T-cell (primary cell): ENCODE measurements at regions not wholly inside any gene's neighbourhood (a gene's known extent, or its start where the extent isn't known, plus 50 kb on each side); places are given as distances from the start of the nearest gene placed in this dataset.

Experiments
- ATAC-seq, 4 experiments: fragments of 200-7000 bp in 3 of 4; fragments of 150-1000 bp in 1 of 4; cut with Tn5 transposase; replicated peaks in 1 of 4; 1 replicate in 3 of 4; 2 replicates in 1 of 4; pipeline ENCODE4 v1.10.0; 2021; ENCODE audit warnings: moderate library complexity in 3 of 4, mild to moderate bottlenecking in 2 of 4, moderate number of reproducible peaks in 1 of 4
- CTCF ChIA-PET, 2 donors: fragments of 300-600 bp; sonication (Branson Sonifier 250); formaldehyde crosslinking; loops; one replicate each; lab custom pipeline; 2022; ENCODE audit warnings: antibody characterized with exemption in 2 of 2; lab: Charles Lee
- POLR2A ChIA-PET, 2 donors: fragments of 300-600 bp; sonication (Branson Sonifier 250); formaldehyde crosslinking; loops; one replicate each; lab custom pipeline; 2022; ENCODE audit warnings: antibody characterized with exemption in 2 of 2; lab: Charles Lee
- DNase-seq, 35 experiments: peaks; one replicate each; pipeline versions ENCODE4 v3.0.0 to v3.0.0-alpha.2; 2013 to 2023
- H3K27ac ChIP-seq: one replicate; pipeline ENCODE4 v1.5.1; 2013; ENCODE audit warnings: low read length
- H3K27me3 ChIP-seq, 2 experiments: replicated peaks in 1 of 2; 1 replicate in 1 of 2; 2 replicates in 1 of 2; pipeline versions ENCODE4 v1.6.1 to v1.7.0; 2013; ENCODE audit warnings: low read length in 1 of 2, mixed read lengths in 1 of 2; ENCODE audit not compliant: control insufficient read depth in 2 of 2, insufficient read depth in 2 of 2; ENCODE audit errors: extremely low read depth in 1 of 2
- H3K36me3 ChIP-seq, 2 donors: 1 replicate in 1 of 2; 2 replicates in 1 of 2; pipeline versions ENCODE4 v1.6.1 to v1.7.0; 2013; ENCODE audit warnings: low read length in 1 of 2; ENCODE audit not compliant: control insufficient read depth in 2 of 2, insufficient read depth in 1 of 2; ENCODE audit errors: extremely low read depth in 1 of 2
- H3K4me1 ChIP-seq, 2 experiments: 1 replicate in 1 of 2; 2 replicates in 1 of 2; pipeline versions ENCODE4 v1.6.1 to v1.7.0; 2013; ENCODE audit warnings: low read length in 2 of 2, mixed read lengths in 1 of 2; ENCODE audit not compliant: insufficient read depth in 2 of 2, control insufficient read depth in 1 of 2; ENCODE audit errors: extremely low read depth in 1 of 2
- H3K4me3 ChIP-seq, 2 donors: 1 replicate in 1 of 2; 2 replicates in 1 of 2; pipeline versions ENCODE4 v1.5.1 to v1.7.0; 2013; ENCODE audit warnings: mild to moderate bottlenecking in 2 of 2, low read length in 1 of 2, moderate library complexity in 1 of 2; ENCODE audit not compliant: control insufficient read depth in 1 of 2; ENCODE audit errors: extremely low read depth in 1 of 2
- H3K9me3 ChIP-seq: 2 replicates; pipeline ENCODE4 v1.7.0; 2013
- H3K27ac Mint-ChIP-seq, 2 donors: one replicate each; pipeline ENCODE4 v1.8.0; 2020 to 2021; ENCODE audit warnings: mild to moderate bottlenecking in 2 of 2, mixed read lengths in 2 of 2
- H3K27me3 Mint-ChIP-seq, 2 donors: one replicate each; pipeline ENCODE4 v1.8.0; 2021 to 2022; ENCODE audit warnings: mixed read lengths in 2 of 2
- H3K36me3 Mint-ChIP-seq: one replicate; pipeline ENCODE4 v1.8.0; 2021; ENCODE audit warnings: mixed read lengths
- H3K4me1 Mint-ChIP-seq, 3 donors: one replicate each; pipeline ENCODE4 v1.8.0; 2020 to 2022; ENCODE audit warnings: mixed read lengths in 3 of 3, mild to moderate bottlenecking in 1 of 3
- H3K4me3 Mint-ChIP-seq, 3 donors: one replicate each; pipeline ENCODE4 v1.8.0; 2020 to 2022; ENCODE audit warnings: mild to moderate bottlenecking in 3 of 3, mixed read lengths in 3 of 3, moderate library complexity in 3 of 3
- H3K9me3 Mint-ChIP-seq, 3 donors: one replicate each; pipeline ENCODE4 v1.8.0; 2020 to 2022; ENCODE audit warnings: mixed read lengths in 3 of 3
- WGBS: methylation state at CpG from one replicate; pipeline ENCODE4 v1.1.5; 2013; ENCODE audit warnings: missing lambda C conversion rate; ENCODE audit not compliant: insufficient coverage; 5-methylcytosine and 5-hydroxymethylcytosine counted together

DNA sequence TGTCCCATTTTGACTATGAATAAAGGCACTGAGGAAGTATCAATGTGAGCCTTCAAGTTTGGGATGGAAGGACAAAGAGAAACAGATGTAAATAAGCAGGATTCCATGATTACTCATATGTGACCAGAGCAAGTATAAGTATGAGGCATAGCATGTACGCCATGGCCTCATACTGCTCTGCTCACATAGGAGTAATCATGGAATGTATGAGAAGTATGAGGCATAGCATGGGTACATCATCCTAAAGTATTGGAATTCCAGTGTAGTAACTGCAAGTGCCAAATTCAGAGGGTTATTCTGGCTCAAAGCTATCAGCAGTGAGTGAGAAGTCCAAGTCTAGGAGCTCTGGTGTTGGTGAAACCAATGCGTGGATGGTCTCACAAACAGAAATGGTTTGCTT lies 81.2 kb upstream of the WDR72 start:
- Histone ChIP-seq H3K27me3 (no peaks in the 10 kb centered on the region), H3K27ac (no peak overlapping the region), H3K36me3 (no peaks in the 10 kb centered on the region), H3K4me1 (no peaks in the 10 kb centered on the region), H3K9me3 (no peaks in the 10 kb centered on the region), H3K4me3 (no peak overlapping the region)
- POLR2A ChIA-PET: no interaction called here
- Mint-ChIP-seq H3K27ac (no peak overlapping the region), H3K36me3 (no peaks in the 10 kb centered on the region), H3K4me3 (no peak overlapping the region), H3K27me3 (no peaks in the 10 kb centered on the region), H3K9me3 (peaks cover 0 to 7% (median 0%) of the 10 kb centered on the region in 3 donors), H3K4me1 (no peaks in the 10 kb centered on the region)
- DNase-seq (no peak), ATAC-seq (no peak)
- 67% methylated on average over 1 of the region's 2 CpGs for WGBS
- CTCF ChIA-PET: no interaction called here

DNA sequence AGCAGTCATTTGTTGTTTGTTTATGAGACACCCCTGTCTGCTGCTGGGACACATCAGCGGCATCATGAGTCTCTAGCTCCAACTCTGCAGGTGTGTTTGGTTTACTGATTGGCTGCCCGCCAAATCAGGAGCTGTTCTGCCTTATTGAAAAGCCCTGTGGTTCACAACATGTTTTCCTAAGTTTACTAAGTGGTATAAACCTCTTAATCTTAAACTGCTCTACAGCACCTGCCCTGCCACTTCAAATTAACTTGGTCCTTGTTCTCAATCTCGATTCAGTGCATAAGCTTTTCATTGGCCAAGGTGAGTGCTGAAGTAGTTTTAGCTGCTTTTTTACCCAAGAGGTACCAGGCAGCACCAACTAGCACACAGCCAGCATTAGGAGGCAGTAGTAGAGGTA lies 77.8 kb upstream of the WDR72 start:
- Mint-ChIP-seq H3K27me3 (peaks cover 0 to 3% of the 10 kb centered on the region in 2 donors), H3K27ac (no peak overlapping the region), H3K9me3 (no peaks in the 10 kb centered on the region), H3K4me1 (no peaks in the 10 kb centered on the region), H3K36me3 (no peaks in the 10 kb centered on the region), H3K4me3 (no peak overlapping the region)
- Histone ChIP-seq H3K27me3 (no peaks in the 10 kb centered on the region), H3K4me1 (no peaks in the 10 kb centered on the region), H3K36me3 (no peaks in the 10 kb centered on the region), H3K4me3 (no peak overlapping the region), H3K27ac (no peak overlapping the region), H3K9me3 (no peaks in the 10 kb centered on the region)
- WGBS: 76% methylated on average over 2 of the region's 3 CpGs
- ChIA-PET POLR2A (no interaction called here), CTCF (no interaction called here)
- peak in 1 of 35 experiments; percentile 0 for DNase-seq
- no peak for ATAC-seq

DNA sequence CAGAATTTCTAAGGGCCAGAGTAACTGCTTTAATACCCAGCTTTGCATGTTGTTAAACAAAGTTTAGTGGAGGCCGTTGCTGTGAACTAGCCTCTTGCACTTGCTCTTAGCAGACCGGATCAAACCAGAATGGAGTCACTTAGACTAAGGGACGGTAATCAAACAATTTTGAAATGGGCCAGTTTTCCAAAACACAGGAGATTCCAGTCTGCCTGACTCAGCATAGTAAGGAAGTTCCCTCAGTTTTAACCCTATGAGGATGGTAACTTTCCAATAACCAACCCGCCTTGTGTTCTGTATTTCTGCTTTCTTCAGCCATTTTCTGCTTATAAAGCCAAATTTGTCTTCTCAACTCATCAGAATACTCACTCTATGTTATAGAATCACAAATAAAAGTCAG lies 77.2 kb upstream of the WDR72 start:
- H3K27ac Mint-ChIP-seq: no peak overlapping the region
- POLR2A ChIA-PET: no interaction called here

DNA sequence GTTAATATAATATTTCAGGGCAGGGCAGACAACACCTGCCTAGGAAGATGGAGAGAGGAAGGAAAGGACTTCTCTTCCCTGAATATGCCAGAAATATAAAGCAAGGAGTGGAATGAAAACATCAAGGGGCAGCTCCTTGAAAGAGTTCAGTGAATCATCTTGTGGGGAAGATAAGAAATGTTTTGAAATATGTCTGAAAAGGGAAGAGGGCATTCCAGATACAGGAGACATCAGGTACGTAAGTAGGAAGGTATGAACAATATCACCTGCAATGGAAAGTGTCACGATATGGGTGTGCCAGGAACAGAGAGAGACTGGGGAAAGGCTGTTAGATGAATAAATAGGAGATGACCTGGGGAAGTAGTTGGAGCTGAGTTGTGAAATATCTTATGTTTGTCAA lies 75.8 kb upstream of the WDR72 start:
- H3K27ac Mint-ChIP-seq: no peak overlapping the region
- ATAC-seq (no peak), DNase-seq (no peak)
- peaks cover 0 to 8% of the 10 kb centered on the region in 2 donors for H3K27me3 Mint-ChIP-seq
- ChIA-PET CTCF (no interaction called here), POLR2A (no interaction called here)
- H3K4me3 Mint-ChIP-seq: no peak overlapping the region
- Histone ChIP-seq H3K27me3 (no peaks in the 10 kb centered on the region), H3K4me1 (no peaks in the 10 kb centered on the region), H3K36me3 (no peaks in the 10 kb centered on the region), H3K9me3 (no peaks in the 10 kb centered on the region), H3K4me3 (no peak overlapping the region), H3K27ac (no peak overlapping the region)
- H3K36me3 Mint-ChIP-seq: no peaks in the 10 kb centered on the region
- H3K4me1 Mint-ChIP-seq: no peaks in the 10 kb centered on the region
- H3K9me3 Mint-ChIP-seq: peaks cover 0 to 4% (median 0%) of the 10 kb centered on the region in 3 donors
- 75% methylated on average over 2 of the region's 2 CpGs for WGBS

More for the DNA sequence above, 77.2 kb upstream of the WDR72 start:
- no peak overlapping the region for H3K4me3 Mint-ChIP-seq
- DNase-seq (no peak), ATAC-seq (no peak)
- no peaks in the 10 kb centered on the region for H3K36me3 ChIP-seq
- H3K4me3 ChIP-seq: no peak overlapping the region
- H3K27me3 ChIP-seq: no peaks in the 10 kb centered on the region
- H3K27me3 Mint-ChIP-seq: peaks cover 0 to 3% of the 10 kb centered on the region in 2 donors
- no peak overlapping the region for H3K27ac ChIP-seq
- CTCF ChIA-PET: no interaction called here
- no peaks in the 10 kb centered on the region for H3K9me3 ChIP-seq
- H3K9me3 Mint-ChIP-seq: no peaks in the 10 kb centered on the region
- no peaks in the 10 kb centered on the region for H3K36me3 Mint-ChIP-seq
- H3K4me1 ChIP-seq: no peaks in the 10 kb centered on the region
- no peaks in the 10 kb centered on the region for H3K4me1 Mint-ChIP-seq
- WGBS: 33% methylated on average over 3 of the region's 4 CpGs

- peaks cover 0 to 4% (median 0%) of the 10 kb centered on the region in 3 donors for H3K9me3 Mint-ChIP-seq
- CTCF ChIA-PET: no interaction called here
Measured at GRCh38 chr15:53834214-53834613, 74.8 kb upstream of the WDR72 start.

GRCh38 chr15:53833134-53833624 lies 73.7 kb upstream of the WDR72 start:
- Mint-ChIP-seq H3K36me3 (no peaks in the 10 kb centered on the region), H3K9me3 (peaks cover 0 to 8% (median 0%) of the 10 kb centered on the region in 3 donors), H3K27ac (no peak overlapping the region), H3K27me3 (peaks cover 0 to 8% of the 10 kb centered on the region in 2 donors), H3K4me1 (no peaks in the 10 kb centered on the region), H3K4me3 (no peak overlapping the region)
- ATAC-seq (no peak), DNase-seq (no peak)
- no CpG with 5 or more reads among the region's 4 CpGs for WGBS
- POLR2A ChIA-PET: no interaction called here
- Histone ChIP-seq H3K9me3 (no peaks in the 10 kb centered on the region), H3K4me1 (no peaks in the 10 kb centered on the region), H3K27ac (no peak overlapping the region), H3K27me3 (no peaks in the 10 kb centered on the region), H3K4me3 (no peak overlapping the region), H3K36me3 (no peaks in the 10 kb centered on the region)
- CTCF ChIA-PET: no interaction called here

More at GRCh38 chr15:53834214-53834613, 74.8 kb upstream of the WDR72 start:
- DNase-seq: no peak
- Histone ChIP-seq H3K9me3 (no peaks in the 10 kb centered on the region), H3K4me1 (no peaks in the 10 kb centered on the region), H3K27ac (no peak overlapping the region), H3K4me3 (no peak overlapping the region), H3K27me3 (no peaks in the 10 kb centered on the region), H3K36me3 (no peaks in the 10 kb centered on the region)
- ATAC-seq: no peak
- no peaks in the 10 kb centered on the region for H3K36me3 Mint-ChIP-seq
- no peaks in the 10 kb centered on the region for H3K4me1 Mint-ChIP-seq
- no peak overlapping the region for H3K4me3 Mint-ChIP-seq
- WGBS: no CpG with 5 or more reads among the region's 2 CpGs
- POLR2A ChIA-PET: interaction anchor here in 1 of 2 donors (0.6 kb wide), 1 partner anchor 14 kb away, joined by 4 read pairs; no protein-coding TSS in a partner anchor
- H3K27ac Mint-ChIP-seq: no peak overlapping the region
- peaks cover 0 to 8% of the 10 kb centered on the region in 2 donors for H3K27me3 Mint-ChIP-seq
